ENCODE measurements at regions not wholly inside any gene's neighbourhood (a gene's known extent, or its start where the extent isn't known, plus 50 kb on each side); places are given as distances from the start of the nearest gene placed in this dataset.

DNA sequence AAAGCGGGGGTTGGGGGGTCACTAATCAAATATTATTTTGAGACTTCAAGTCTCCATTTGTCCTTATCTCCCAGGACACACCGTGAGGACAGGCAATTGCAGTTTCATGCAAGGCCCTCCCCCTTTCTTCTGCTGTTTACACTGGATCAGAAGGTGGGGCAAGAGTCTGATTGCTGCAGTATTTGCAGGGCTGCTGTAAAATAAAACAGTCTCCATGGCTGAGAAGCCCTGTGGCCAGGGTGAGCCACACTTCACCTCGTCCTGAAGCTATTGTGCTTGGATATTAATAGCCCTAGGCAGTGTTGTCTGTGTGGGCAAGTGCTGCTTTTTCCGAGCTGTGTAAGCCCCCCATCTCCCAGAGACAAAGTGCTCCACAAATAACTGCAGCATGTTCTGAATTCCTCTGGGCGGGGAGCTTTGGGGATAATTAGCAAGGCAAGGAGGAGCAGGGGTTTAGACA is 187.4 kb upstream of the NTF3 start:
- Mint-ChIP-seq H3K36me3 (ENCODE audit: low read depth) (no peaks in the 10 kb centered on the region), H3K27me3 (ENCODE audit: low read depth) (no peaks in the 10 kb centered on the region), H3K4me3 (no peak overlapping the region), H3K9me3 (no peaks in the 10 kb centered on the region), H3K27ac (ENCODE audit: unreplicated experiment) (no peak overlapping the region), H3K4me1 (peaks cover 25% of the 10 kb centered on the region)
- DNase-seq (ENCODE audit: low read depth, low spot score) = no peak
- TF ChIP-seq, protein P1, sequence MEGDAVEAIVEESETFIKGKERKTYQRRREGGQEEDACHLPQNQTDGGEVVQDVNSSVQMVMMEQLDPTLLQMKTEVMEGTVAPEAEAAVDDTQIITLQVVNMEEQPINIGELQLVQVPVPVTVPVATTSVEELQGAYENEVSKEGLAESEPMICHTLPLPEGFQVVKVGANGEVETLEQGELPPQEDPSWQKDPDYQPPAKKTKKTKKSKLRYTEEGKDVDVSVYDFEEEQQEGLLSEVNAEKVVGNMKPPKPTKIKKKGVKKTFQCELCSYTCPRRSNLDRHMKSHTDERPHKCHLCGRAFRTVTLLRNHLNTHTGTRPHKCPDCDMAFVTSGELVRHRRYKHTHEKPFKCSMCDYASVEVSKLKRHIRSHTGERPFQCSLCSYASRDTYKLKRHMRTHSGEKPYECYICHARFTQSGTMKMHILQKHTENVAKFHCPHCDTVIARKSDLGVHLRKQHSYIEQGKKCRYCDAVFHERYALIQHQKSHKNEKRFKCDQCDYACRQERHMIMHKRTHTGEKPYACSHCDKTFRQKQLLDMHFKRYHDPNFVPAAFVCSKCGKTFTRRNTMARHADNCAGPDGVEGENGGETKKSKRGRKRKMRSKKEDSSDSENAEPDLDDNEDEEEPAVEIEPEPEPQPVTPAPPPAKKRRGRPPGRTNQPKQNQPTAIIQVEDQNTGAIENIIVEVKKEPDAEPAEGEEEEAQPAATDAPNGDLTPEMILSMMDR (conservative IDR thresholded peaks at IDR 0.05) = no peak

DNA sequence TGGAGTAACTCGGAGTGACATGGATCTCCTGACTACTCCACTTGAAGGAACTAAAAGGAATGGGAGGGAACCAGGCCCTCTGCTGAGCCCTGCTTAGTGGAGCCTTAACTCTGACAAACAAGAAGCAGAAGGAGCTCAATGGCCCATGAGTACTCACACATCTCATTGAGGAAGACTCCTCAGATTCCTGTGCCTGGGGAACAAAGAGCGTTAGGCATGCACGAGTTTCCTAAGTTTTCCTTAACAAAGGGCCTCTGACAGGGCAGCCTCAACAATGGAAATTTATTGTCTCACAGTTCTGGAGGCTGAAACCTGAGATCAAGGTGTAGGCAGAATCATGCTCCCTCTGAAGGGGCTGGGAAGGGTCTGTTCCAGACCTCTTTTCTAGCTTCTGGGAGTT is 185.7 kb upstream of the NTF3 start:
- Mint-ChIP-seq H3K9me3 (no peaks in the 10 kb centered on the region), H3K4me1 (peaks cover 25% of the 10 kb centered on the region)

GRCh38 chr12:5247144-5247543 is 184.8 kb upstream of the NTF3 start:
- no peak for DNase-seq (ENCODE audit: low read depth, low spot score)
- Mint-ChIP-seq H3K27me3 (ENCODE audit: low read depth) (no peaks in the 10 kb centered on the region), H3K9me3 (no peaks in the 10 kb centered on the region), H3K27ac (ENCODE audit: unreplicated experiment) (no peak overlapping the region), H3K36me3 (ENCODE audit: low read depth) (no peaks in the 10 kb centered on the region), H3K4me1 (peaks cover 25% of the 10 kb centered on the region), H3K4me3 (no peak overlapping the region)
- TF ChIP-seq, protein P1 (conservative IDR thresholded peaks at IDR 0.05) = no peak

More for the DNA sequence above, 185.7 kb upstream of the NTF3 start:
- H3K36me3 Mint-ChIP-seq (ENCODE audit: low read depth) = no peaks in the 10 kb centered on the region
- TF ChIP-seq, protein P1 (conservative IDR thresholded peaks at IDR 0.05) = no peak
- no peak for DNase-seq (ENCODE audit: low read depth, low spot score)
- no peak overlapping the region for H3K27ac Mint-ChIP-seq (ENCODE audit: unreplicated experiment)
- no peak overlapping the region for H3K4me3 Mint-ChIP-seq
- H3K27me3 Mint-ChIP-seq (ENCODE audit: low read depth) = no peaks in the 10 kb centered on the region

- H3K27me3 Mint-ChIP-seq (ENCODE audit: low read depth) = no peaks in the 10 kb centered on the region
- no peak overlapping the region for H3K27ac Mint-ChIP-seq (ENCODE audit: unreplicated experiment)
- no peaks in the 10 kb centered on the region for H3K36me3 Mint-ChIP-seq (ENCODE audit: low read depth)
- peaks cover 20% of the 10 kb centered on the region for H3K4me1 Mint-ChIP-seq
- TF ChIP-seq, protein P1 (conservative IDR thresholded peaks at IDR 0.05) = no peak
- no peak overlapping the region for H3K4me3 Mint-ChIP-seq
- DNase-seq (ENCODE audit: low read depth, low spot score) = no peak
- no peaks in the 10 kb centered on the region for H3K9me3 Mint-ChIP-seq
Observed at GRCh38 chr12:5248230-5248629, 183.7 kb upstream of the NTF3 start.

GRCh38 chr12:5248999-5249526 is 182.8 kb upstream of the NTF3 start:
- Mint-ChIP-seq H3K9me3 (no peaks in the 10 kb centered on the region), H3K27me3 (ENCODE audit: low read depth) (no peaks in the 10 kb centered on the region), H3K27ac (ENCODE audit: unreplicated experiment) (no peak overlapping the region), H3K4me1 (peaks cover 19% of the 10 kb centered on the region), H3K36me3 (ENCODE audit: low read depth) (no peaks in the 10 kb centered on the region), H3K4me3 (no peak overlapping the region)
- TF ChIP-seq, protein P1 (conservative IDR thresholded peaks at IDR 0.05) = no peak
- DNase-seq (ENCODE audit: low read depth, low spot score) = no peak
